HG03196 (cell line): ENCODE measurements at regions not wholly inside any gene's neighbourhood (a gene's known extent, or its start where the extent isn't known, plus 50 kb on each side); places are given as distances from the start of the nearest gene placed in this dataset.
"Not testable (repeated sequence)": the region's sequence is repeated elsewhere in the genome, so short reads cannot be mapped to it uniquely, and the experiment has no call there.

Experiments used
- ATAC-seq: cut with Tn5 transposase; IDR thresholded peaks from one replicate; pipeline ENCODE4 v1.9.1; 2021; ENCODE audit not compliant: unreplicated experiment

DNA sequence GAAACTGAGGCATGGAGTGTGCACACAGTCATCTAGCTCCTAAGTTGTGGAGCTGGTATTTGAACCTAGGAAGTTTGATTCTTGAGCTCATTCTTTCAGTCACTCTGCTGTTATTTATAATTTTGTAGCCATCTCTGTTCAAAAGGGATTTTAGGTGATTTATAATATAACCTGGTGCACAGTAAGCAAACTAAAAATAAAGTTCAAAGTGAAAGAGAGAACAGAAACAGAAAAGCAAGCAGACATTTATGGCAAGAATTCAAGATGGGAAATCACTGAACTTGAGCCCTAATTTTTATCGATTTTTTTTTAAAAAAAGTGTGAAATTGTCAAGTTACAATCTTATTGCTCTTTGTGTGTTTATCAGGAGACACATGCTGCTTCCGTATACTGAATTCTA, 71.4 kb upstream of the SLC7A14 start:
- ATAC-seq, result no peak

DNA sequence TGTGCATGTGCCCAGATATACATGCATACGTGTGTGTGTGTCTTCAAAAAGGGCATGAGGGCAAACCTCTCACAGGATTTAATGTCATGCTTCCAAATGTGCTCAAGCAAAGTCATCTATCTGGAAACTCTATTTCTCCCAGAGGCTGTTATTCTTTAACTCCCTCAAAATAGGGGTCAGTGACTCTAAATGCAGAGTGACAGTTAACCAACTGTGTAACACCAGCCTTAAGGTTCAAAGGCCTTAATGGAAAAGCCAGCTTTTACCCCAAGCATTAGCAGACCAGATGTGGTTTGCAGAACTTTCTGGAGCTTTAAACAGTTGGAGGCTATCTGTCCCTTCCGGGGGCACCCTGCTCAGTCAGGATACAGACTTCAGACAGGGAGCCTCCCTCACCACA, 70.4 kb upstream of the SLC7A14 start:
- no peak for ATAC-seq

DNA sequence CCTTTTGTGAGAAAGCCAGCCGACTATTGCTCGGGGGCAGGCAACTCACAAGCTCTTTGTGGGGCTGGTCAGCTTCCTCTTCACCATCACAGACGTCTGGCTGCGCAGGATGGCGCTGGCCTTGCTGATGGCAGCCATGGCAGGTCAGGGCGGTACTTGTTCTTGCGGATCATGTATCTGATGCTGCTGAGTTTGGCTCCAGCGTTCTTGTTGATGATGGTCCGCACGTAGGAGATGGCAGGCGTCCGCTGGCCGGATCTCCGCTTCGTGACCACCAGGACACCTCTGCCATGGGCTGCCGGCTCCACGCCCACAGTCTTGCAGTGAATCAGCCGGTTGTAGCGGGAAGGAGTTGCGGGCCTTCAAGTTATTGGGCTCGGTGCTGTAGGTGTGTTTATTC, 67.9 kb upstream of the SLC7A14 start:
- ATAC-seq, result no peak

DNA sequence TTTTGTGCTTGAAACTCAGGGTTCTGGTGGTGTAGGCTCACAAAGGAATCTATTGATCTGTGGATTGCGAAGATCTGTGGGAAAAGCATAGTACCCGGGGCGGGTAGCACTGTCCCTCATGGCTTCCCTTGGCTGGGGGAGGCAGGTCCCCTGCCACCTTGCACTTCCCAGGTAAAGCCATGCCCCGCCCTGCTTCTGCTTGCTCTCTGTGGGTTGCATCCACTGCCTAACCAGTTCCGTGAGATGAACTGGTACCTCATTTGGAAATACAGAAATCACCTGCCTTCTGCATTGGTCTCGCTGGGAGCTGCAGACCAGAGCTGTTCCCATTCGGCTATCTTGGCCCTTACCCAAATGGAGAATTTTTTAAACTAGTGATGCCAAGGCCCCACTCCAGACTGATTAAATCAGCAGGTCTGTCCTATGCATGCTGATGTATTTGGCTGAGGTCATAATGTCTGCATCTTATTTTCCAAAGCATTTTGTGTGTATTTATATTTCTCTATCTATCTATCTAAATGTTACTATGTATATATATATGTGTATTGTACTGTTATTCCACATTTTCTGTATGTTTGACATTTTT, 65.5 kb upstream of the SLC7A14 start:
- no peak for ATAC-seq

DNA sequence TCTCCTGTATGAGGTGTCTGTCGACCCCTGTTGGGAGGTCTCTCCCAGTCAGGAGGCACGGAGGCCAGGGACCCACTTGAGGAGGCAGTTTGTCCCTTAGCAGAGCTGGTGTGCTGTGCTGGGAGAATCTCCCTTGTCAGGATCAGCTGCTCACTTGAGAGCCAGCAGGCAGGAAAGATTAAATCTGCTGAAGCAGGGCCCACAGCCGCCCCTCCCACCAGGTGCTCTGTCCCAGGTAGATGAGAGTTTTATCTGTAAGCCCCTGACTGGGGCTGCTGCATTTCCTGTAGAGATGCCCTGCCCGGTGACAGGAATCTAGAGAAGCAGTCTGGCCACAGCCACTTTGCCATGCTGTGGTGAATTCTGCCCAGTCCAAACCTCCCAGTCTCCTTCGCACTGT, 64.7 kb upstream of the SLC7A14 start:
- ATAC-seq, result not testable (repeated sequence)

DNA sequence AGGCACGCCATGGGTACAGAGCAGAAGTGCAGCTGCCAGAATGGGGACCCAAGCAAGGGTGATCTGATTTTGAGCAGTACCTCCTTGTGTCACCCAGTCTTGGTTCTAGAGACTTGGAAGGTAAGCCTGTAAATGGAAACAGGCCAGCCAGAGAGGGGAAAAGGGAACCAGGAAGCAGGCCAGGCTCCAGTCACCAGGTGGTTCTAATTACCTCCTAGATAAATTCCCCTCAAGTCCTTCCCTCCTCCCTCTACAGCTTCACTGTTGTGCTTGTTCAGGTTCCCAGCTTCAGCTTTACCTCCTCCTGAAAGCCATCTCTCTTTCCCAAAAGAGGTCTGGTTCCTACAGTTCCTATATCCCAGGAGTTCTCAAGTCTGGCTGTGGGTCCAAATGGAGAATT, 58.8 kb upstream of the SLC7A14 start:
- no peak for ATAC-seq

DNA sequence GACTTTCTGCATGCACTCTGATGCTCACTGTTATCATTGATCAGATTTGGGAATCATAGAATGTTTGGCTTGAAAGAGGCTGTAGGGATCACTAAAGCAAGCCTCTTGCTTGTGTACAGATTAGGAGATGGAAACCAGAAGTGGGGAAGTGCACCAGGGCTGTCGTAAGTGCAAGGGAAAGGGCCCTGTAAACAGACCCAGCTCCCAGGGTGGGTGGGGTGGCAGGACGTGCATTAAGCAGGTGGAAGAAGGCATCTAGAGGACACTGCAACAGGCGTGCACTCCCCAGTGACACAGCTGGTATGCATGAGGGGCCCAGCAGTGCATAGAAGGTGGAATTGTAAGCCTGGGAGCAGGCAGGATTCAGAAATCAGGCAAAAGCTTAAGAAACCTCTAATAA, 58.0 kb upstream of the SLC7A14 start:
- ATAC-seq, result no peak

DNA sequence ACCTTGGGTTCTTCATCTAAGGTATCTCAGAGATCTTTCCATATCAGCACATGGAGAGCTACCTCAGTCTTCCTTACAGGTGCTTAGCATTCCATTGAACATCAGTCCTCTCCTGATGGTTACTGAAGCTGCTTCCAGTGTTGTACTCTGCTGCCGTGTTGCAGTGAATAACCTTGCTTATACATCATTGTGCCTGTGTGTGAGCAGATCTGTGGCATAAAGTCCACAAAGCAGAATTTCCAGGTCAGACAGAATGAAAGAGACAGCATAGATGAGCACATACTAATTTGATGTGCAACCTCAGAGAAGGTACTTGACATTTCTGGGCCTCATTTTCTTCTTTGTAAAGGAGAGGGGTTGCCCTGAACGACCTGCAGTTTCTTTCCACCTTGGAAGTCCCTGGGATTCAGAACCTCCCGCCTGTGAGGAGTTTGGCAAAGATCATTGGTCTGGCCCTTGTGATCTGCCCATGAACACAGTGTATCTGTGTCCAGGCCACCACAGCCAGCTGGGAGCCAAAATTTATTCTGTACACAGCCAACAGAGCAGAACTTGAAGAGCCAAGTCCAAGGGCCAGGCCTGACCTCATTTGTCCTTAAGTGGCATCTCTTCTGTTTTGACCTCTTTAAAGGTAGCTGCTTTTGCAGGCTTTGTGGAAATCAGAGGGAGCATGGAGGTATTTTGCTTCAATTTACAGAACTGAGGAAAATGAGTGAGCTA, 57.2 kb upstream of the SLC7A14 start:
- no peak for ATAC-seq

DNA sequence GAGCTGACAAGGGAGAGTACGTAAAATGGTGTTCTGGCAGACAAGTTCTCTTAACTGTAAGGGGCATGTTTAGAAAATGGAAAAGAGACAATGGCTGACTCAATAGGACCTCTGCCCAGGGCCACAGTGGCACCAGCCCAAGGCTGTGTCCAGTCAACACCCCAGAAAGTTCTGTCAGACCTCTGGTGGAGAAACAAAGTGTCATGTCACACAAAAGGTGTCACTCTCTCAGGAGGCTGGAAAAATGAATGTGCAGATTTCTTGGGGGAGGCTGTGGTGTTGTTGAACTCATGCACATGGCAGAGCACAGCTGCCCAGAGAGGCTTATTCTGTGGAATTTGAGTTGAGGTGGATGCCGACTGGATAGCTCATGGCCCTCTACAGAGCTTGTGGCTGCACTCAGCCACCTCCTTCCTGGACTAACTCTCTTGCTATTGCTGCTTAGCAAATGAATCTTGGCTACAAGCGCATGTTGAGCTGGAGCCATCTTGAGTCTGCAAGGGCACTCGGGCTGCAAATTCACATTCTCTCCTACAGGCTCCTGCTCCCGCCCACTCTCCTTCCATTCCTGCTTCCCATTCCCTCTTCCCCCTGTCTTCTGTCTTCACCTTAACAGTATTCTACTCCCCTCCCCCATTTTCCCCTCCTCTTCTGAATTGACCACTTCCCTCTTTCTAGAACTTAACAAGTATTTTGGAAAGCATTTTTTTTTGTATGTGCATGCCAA, 55.8 kb upstream of the SLC7A14 start:
- ATAC-seq, result no peak

DNA sequence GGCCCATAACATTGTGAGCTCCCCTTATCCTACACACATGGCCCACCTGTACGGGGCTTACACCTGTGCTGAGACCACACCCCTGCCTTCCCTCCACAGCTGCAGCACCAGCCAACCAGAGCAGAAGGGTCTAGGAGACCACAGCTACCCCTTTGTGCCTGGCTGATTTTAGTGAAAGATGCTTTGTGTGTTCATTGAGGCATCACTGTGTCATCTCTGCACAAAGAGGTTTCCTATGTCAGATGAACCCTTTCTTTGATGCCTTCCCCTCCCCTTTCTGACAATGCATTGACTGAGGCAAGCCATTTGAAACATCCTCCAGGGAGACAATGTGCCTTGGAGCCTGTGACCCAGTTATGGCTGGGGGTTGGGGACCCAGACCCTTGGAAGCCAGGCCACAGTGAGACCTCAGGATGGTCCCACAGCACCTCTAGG, 54.9 kb upstream of the SLC7A14 start:
- no peak for ATAC-seq

DNA sequence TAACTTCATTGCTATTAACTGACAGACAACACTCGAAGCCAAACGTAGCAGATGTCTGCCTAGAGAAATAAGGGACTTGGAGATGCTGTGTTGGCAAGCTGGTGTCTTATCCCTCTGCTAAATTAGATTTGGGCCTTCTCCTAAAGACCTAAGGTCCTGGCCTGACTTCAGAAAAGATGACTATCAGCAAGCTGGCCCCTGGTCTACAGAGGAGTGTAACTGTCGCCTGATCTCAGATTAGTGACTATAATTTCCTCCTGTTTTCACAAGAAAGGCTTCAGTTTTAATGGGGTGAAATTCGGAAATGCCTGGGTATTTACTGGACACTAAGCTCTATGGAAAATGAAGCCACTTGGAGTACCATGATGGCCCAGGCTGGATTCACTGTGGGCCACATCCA, 53.1 kb upstream of the SLC7A14 start:
- ATAC-seq, result no peak

DNA sequence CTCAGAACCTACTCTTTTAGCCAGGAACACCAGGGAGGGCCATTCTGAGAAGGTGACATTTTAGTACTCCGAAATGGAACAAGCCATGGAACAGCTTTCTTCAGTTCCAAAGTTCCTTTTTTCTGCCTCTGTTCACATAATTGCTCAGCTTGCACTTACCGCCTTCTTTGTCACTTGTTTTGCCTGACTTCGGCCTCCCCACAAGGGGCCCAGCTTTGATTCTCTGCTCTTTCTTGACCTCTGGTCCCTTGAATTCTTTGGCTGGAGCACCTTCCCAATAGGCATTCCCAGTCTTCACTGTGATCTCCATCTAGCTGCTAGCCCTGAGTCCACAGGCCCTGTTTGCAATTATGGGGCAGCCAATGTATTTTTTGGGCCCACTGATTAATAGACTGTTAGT, 51.4 kb upstream of the SLC7A14 start:
- ATAC-seq, result no peak

DNA sequence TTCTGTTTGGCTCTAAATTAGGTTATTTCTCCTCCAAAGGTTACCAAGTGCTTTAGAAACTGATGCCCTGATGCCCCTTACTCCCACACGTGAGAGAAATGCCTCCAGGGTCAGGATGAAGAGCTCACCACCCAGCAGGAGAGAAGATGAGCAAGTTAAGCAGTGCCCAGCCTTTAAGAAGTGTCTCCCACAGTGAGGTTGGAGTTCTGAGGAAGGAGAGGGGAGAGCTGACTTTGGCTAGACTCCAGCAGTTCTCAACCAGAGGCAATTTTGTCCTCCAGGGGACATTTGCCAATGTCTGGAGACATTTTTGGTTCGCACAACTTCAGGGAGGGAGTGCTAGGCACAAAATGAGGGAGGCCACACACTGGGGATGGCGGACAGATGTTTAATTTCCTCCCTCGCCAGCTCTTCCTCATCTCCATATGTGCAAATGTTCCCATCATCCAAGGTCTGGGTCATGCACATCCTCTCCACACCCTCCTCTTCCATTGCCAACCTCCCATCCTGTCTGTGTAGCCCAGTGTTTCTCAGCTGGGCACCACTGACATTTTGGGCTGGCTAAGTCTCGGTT, 50.6 kb upstream of the SLC7A14 start:
- no peak for ATAC-seq
